ENCODE measurements at regions not wholly inside any gene's neighbourhood (a gene's known extent, or its start where the extent isn't known, plus 50 kb on each side); places are given as distances from the start of the nearest gene placed in this dataset.

DNA sequence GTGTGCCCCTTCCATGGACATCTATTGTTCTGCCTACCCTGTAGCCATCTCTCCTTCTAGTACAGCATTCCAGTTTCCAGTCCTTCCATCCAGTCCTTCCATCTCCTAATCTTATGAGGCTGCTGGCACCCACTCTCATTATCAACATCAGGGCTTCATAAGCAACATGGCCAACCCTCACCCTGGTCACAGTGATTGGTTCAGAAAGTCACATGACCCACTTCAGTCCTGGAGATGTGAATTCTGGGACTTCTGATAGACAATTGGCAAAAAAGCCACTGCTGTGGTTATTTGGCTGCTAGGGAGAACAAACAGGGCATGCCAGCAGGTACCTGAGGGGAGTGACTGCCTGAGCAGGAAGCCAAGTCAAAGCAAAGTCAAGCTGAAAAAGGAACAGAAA, 164.7 kb upstream of the C16orf82 start:
- no peak overlapping the region for H3K27ac ChIP-seq (ENCODE audit: low read depth, low read length)
- no peaks in the 10 kb centered on the region for H3K36me3 ChIP-seq (ENCODE audit: control insufficient read depth, insufficient read depth, low read length)
- no peak overlapping the region for H3K4me3 ChIP-seq (ENCODE audit: low read depth, low read length)
- no peaks in the 10 kb centered on the region for H3K4me1 ChIP-seq (ENCODE audit: control insufficient read depth, insufficient read depth, low read length)
- no peaks in the 10 kb centered on the region for H3K9me3 ChIP-seq (ENCODE audit: control insufficient read depth, insufficient read depth, low read length)
- no peaks in the 10 kb centered on the region for H3K27me3 ChIP-seq (ENCODE audit: control insufficient read depth, insufficient read depth, low read length)
- no peak overlapping the region for H3K9ac ChIP-seq (ENCODE audit: low read depth, low read length)

- H3K4me1 ChIP-seq (ENCODE audit: control insufficient read depth, insufficient read depth, low read length): no peaks in the 10 kb centered on the region
- no peak overlapping the region for H3K9ac ChIP-seq (ENCODE audit: low read depth, low read length)
- no peaks in the 10 kb centered on the region for H3K36me3 ChIP-seq (ENCODE audit: control insufficient read depth, insufficient read depth, low read length)
- no peak overlapping the region for H3K27ac ChIP-seq (ENCODE audit: low read depth, low read length)
- H3K4me3 ChIP-seq (ENCODE audit: low read depth, low read length): no peak overlapping the region
- H3K27me3 ChIP-seq (ENCODE audit: control insufficient read depth, insufficient read depth, low read length): no peaks in the 10 kb centered on the region
- H3K9me3 ChIP-seq (ENCODE audit: control insufficient read depth, insufficient read depth, low read length): no peaks in the 10 kb centered on the region
Observed at GRCh38 chr16:26905336-26905735, 161.4 kb upstream of the C16orf82 start.

GRCh38 chr16:26909623-26910022, 157.1 kb upstream of the C16orf82 start:
- no peak overlapping the region for H3K27ac ChIP-seq (ENCODE audit: low read depth, low read length)
- no peaks in the 10 kb centered on the region for H3K4me1 ChIP-seq (ENCODE audit: control insufficient read depth, insufficient read depth, low read length)
- no peak overlapping the region for H3K9ac ChIP-seq (ENCODE audit: low read depth, low read length)
- H3K4me3 ChIP-seq (ENCODE audit: low read depth, low read length): no peak overlapping the region
- H3K9me3 ChIP-seq (ENCODE audit: control insufficient read depth, insufficient read depth, low read length): no peaks in the 10 kb centered on the region
- H3K36me3 ChIP-seq (ENCODE audit: control insufficient read depth, insufficient read depth, low read length): no peaks in the 10 kb centered on the region
- H3K27me3 ChIP-seq (ENCODE audit: control insufficient read depth, insufficient read depth, low read length): no peaks in the 10 kb centered on the region

- Histone ChIP-seq H3K9ac (ENCODE audit: low read depth, low read length) (no peak overlapping the region), H3K27me3 (ENCODE audit: control insufficient read depth, insufficient read depth, low read length) (no peaks in the 10 kb centered on the region), H3K9me3 (ENCODE audit: control insufficient read depth, insufficient read depth, low read length) (no peaks in the 10 kb centered on the region), H3K27ac (ENCODE audit: low read depth, low read length) (no peak overlapping the region), H3K4me3 (ENCODE audit: low read depth, low read length) (no peak overlapping the region), H3K36me3 (ENCODE audit: control insufficient read depth, insufficient read depth, low read length) (no peaks in the 10 kb centered on the region), H3K4me1 (ENCODE audit: control insufficient read depth, insufficient read depth, low read length) (no peaks in the 10 kb centered on the region)
Observed at GRCh38 chr16:26911436-26911835, 155.3 kb upstream of the C16orf82 start.

DNA sequence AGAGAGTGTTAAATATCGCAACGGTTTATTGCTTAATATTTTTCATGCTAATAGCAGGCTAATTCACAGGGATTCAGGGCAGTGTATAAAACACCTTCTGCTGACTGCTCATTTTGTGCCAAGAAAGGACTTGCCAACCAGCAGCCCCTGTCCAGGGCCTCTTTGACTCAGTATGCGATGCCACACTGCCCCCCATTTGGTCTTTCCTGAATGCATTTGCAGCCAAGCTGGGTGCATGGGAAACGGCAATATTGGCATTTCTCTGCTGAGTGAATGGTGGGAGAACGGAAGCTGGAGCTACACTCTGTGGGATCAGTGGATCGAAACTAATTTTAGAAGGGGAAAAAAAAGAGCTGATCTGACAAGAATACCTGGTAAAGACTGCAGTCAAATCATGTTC, 152.9 kb upstream of the C16orf82 start:
- H3K4me1 ChIP-seq (ENCODE audit: control insufficient read depth, insufficient read depth, low read length): no peaks in the 10 kb centered on the region
- no peaks in the 10 kb centered on the region for H3K36me3 ChIP-seq (ENCODE audit: control insufficient read depth, insufficient read depth, low read length)
- no peaks in the 10 kb centered on the region for H3K27me3 ChIP-seq (ENCODE audit: control insufficient read depth, insufficient read depth, low read length)
- no peak overlapping the region for H3K27ac ChIP-seq (ENCODE audit: low read depth, low read length)
- no peak overlapping the region for H3K9ac ChIP-seq (ENCODE audit: low read depth, low read length)
- no peak overlapping the region for H3K4me3 ChIP-seq (ENCODE audit: low read depth, low read length)
- no peaks in the 10 kb centered on the region for H3K9me3 ChIP-seq (ENCODE audit: control insufficient read depth, insufficient read depth, low read length)

GRCh38 chr16:26930786-26931581, 135.7 kb upstream of the C16orf82 start:
- Histone ChIP-seq H3K9me3 (ENCODE audit: control insufficient read depth, insufficient read depth, low read length) (no peaks in the 10 kb centered on the region), H3K27me3 (ENCODE audit: control insufficient read depth, insufficient read depth, low read length) (no peaks in the 10 kb centered on the region), H3K36me3 (ENCODE audit: control insufficient read depth, insufficient read depth, low read length) (no peaks in the 10 kb centered on the region), H3K27ac (ENCODE audit: low read depth, low read length) (no peak overlapping the region), H3K9ac (ENCODE audit: low read depth, low read length) (no peak overlapping the region), H3K4me1 (ENCODE audit: control insufficient read depth, insufficient read depth, low read length) (no peaks in the 10 kb centered on the region), H3K4me3 (ENCODE audit: low read depth, low read length) (no peak overlapping the region)

DNA sequence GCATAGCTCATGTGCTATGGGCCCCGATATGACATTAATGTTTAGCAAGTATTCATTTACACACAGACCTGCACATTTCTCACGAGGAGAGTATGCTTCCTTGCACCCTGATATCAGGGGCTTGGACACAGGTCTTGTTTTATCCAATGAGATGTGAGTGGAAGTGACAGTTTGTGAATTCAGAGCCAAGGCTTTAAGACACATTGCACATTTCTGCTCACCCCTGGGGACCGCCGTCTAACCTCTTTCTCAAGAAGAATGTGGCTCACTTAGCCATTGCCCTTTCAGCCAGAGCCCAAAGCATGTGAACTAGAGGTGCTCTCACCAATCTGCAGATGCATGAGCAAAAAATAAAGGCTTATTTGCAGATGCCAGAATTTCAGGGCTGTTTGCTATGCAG, 116.1 kb upstream of the C16orf82 start:
- Histone ChIP-seq H3K27me3 (ENCODE audit: control insufficient read depth, insufficient read depth, low read length) (no peaks in the 10 kb centered on the region), H3K9me3 (ENCODE audit: control insufficient read depth, insufficient read depth, low read length) (no peaks in the 10 kb centered on the region), H3K36me3 (ENCODE audit: control insufficient read depth, insufficient read depth, low read length) (no peaks in the 10 kb centered on the region), H3K27ac (ENCODE audit: low read depth, low read length) (no peak overlapping the region), H3K4me3 (ENCODE audit: low read depth, low read length) (no peak overlapping the region), H3K4me1 (ENCODE audit: control insufficient read depth, insufficient read depth, low read length) (no peaks in the 10 kb centered on the region), H3K9ac (ENCODE audit: low read depth, low read length) (no peak overlapping the region)

DNA sequence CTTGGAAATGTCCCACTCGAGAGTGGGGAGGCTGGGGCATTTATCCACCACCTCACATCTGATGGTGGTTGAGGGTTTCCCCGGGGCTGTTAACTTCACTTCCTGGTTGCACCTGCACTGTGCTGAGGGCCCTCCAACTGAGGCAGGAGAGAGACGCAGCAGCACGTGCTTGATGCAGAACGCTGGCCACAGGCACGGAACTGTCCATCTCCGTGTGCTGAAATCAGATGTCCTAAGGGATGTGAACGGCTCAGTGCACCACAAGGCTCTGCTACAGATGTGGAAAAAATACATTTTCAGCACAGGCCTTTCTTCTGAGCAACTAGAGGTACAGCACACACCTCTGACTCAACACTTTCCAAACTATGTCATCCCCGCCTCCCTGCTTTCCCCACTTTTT, 114.8 kb upstream of the C16orf82 start:
- H3K9ac ChIP-seq (ENCODE audit: low read depth, low read length): no peak overlapping the region
- no peaks in the 10 kb centered on the region for H3K9me3 ChIP-seq (ENCODE audit: control insufficient read depth, insufficient read depth, low read length)
- no peaks in the 10 kb centered on the region for H3K36me3 ChIP-seq (ENCODE audit: control insufficient read depth, insufficient read depth, low read length)
- no peaks in the 10 kb centered on the region for H3K4me1 ChIP-seq (ENCODE audit: control insufficient read depth, insufficient read depth, low read length)
- no peak overlapping the region for H3K4me3 ChIP-seq (ENCODE audit: low read depth, low read length)
- H3K27me3 ChIP-seq (ENCODE audit: control insufficient read depth, insufficient read depth, low read length): no peaks in the 10 kb centered on the region
- H3K27ac ChIP-seq (ENCODE audit: low read depth, low read length): no peak overlapping the region

DNA sequence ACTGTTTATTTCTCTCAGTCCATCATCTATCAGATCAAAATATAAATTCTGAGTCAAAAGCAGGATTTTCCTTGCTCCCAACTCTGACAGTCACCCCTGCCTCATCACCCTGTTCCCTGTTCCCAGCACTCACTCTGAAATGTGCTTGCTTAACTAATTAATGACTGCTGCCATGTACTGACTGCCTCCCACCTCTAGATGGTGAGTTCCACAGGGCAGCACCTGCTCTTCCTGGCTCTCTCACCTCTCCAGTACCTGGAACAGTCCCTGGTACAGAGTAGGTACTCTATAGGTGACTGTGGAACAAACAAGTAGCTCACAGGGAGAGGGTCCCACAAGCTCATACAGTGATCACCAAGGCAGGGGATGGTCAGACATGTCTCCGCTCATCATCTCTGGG, 114.3 kb upstream of the C16orf82 start:
- no peaks in the 10 kb centered on the region for H3K9me3 ChIP-seq (ENCODE audit: control insufficient read depth, insufficient read depth, low read length)
- H3K27me3 ChIP-seq (ENCODE audit: control insufficient read depth, insufficient read depth, low read length): no peaks in the 10 kb centered on the region
- H3K4me3 ChIP-seq (ENCODE audit: low read depth, low read length): no peak overlapping the region
- H3K27ac ChIP-seq (ENCODE audit: low read depth, low read length): no peak overlapping the region
- H3K4me1 ChIP-seq (ENCODE audit: control insufficient read depth, insufficient read depth, low read length): no peaks in the 10 kb centered on the region
- H3K9ac ChIP-seq (ENCODE audit: low read depth, low read length): no peak overlapping the region
- no peaks in the 10 kb centered on the region for H3K36me3 ChIP-seq (ENCODE audit: control insufficient read depth, insufficient read depth, low read length)

DNA sequence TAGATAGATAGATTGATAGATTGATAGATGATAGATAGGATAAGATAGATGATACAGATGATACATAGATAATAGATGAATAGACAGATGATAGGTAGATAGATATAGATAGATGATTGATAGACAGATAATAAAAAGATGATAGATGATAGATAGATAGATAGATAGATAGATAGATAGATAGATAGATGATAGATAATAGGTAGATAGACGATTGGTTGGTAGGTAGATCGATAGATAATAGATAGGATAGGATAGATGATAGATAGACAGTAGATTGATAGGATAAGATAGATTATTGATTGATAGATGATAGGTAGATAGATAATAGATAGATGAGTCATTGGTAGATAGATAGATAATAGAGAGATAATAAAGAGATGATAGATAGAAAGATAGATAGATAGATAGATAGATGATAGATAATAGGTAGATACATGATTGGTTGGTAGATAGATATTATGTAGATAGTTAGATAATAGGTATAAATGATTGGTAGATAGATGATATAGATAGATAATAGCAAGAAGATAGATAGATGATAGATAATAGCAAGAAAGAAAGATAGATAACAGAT, 109.4 kb upstream of the C16orf82 start:
- H3K36me3 ChIP-seq (ENCODE audit: control insufficient read depth, insufficient read depth, low read length): no peaks in the 10 kb centered on the region
- no peaks in the 10 kb centered on the region for H3K27me3 ChIP-seq (ENCODE audit: control insufficient read depth, insufficient read depth, low read length)
- H3K4me1 ChIP-seq (ENCODE audit: control insufficient read depth, insufficient read depth, low read length): no peaks in the 10 kb centered on the region
- H3K9me3 ChIP-seq (ENCODE audit: control insufficient read depth, insufficient read depth, low read length): no peaks in the 10 kb centered on the region
- no peak overlapping the region for H3K4me3 ChIP-seq (ENCODE audit: low read depth, low read length)
- H3K9ac ChIP-seq (ENCODE audit: low read depth, low read length): no peak overlapping the region
- no peak overlapping the region for H3K27ac ChIP-seq (ENCODE audit: low read depth, low read length)

- no peak overlapping the region for H3K4me3 ChIP-seq (ENCODE audit: low read depth, low read length)
- no peak overlapping the region for H3K27ac ChIP-seq (ENCODE audit: low read depth, low read length)
- H3K9ac ChIP-seq (ENCODE audit: low read depth, low read length): no peak overlapping the region
- no peaks in the 10 kb centered on the region for H3K27me3 ChIP-seq (ENCODE audit: control insufficient read depth, insufficient read depth, low read length)
- H3K36me3 ChIP-seq (ENCODE audit: control insufficient read depth, insufficient read depth, low read length): no peaks in the 10 kb centered on the region
- H3K4me1 ChIP-seq (ENCODE audit: control insufficient read depth, insufficient read depth, low read length): no peaks in the 10 kb centered on the region
- no peaks in the 10 kb centered on the region for H3K9me3 ChIP-seq (ENCODE audit: control insufficient read depth, insufficient read depth, low read length)
Observed at GRCh38 chr16:26959416-26960009, 107.2 kb upstream of the C16orf82 start.

Data from HUES48 (cell line).